Kidney (tissue), 13 donors: ENCODE measurements at regions not wholly inside any gene's neighbourhood (a gene's known extent, or its start where the extent isn't known, plus 50 kb on each side); places are given as distances from the start of the nearest gene placed in this dataset.

Source experiments
- DNase-seq, 5 donors: peaks; one replicate each; pipeline ENCODE4 v3.0.0-alpha.2; 2013 to 2020
- FAIRE-seq: peaks from 2 replicates; lab custom pipeline; 2012; peaks lifted over from hg19 to GRCh38; lab: Jason Lieb, UNC
- H3K27ac ChIP-seq, 2 donors: one replicate each; pipeline ENCODE4 v1.7.0; 2013; ENCODE audit warnings: low read depth in 2 of 2, low read length in 2 of 2, inconsistent platforms in 1 of 2
- H3K27me3 ChIP-seq: one replicate; pipeline ENCODE4 v1.7.1; 2013; ENCODE audit warnings: low read length, inconsistent platforms; ENCODE audit not compliant: control insufficient read depth, insufficient read depth
- H3K36me3 ChIP-seq, 3 donors: one replicate each; pipeline versions ENCODE4 v1.7.0 to v1.7.1; 2013; ENCODE audit warnings: low read length in 3 of 3, control low read depth in 1 of 3, inconsistent platforms in 1 of 3; ENCODE audit not compliant: insufficient read depth in 3 of 3, control insufficient read depth in 2 of 3
- H3K4me1 ChIP-seq, 3 donors: one replicate each; pipeline versions ENCODE4 v1.7.0 to v1.7.1; 2013; ENCODE audit warnings: low read length in 3 of 3, inconsistent platforms in 1 of 3, low read depth in 1 of 3; ENCODE audit not compliant: control insufficient read depth in 2 of 3, insufficient read depth in 2 of 3
- H3K4me3 ChIP-seq, 3 donors: one replicate each; pipeline versions ENCODE4 v1.7.0 to v1.8.1; 2013; ENCODE audit warnings: low read length in 3 of 3, control low read depth in 1 of 3, inconsistent platforms in 1 of 3
- H3K9ac ChIP-seq, 3 donors: one replicate each; pipeline versions ENCODE4 v1.7.0 to v1.7.1; 2013; ENCODE audit warnings: low read length in 3 of 3, control low read depth in 1 of 3, inconsistent platforms in 1 of 3
- H3K9me3 ChIP-seq, 3 donors: one replicate each; pipeline versions ENCODE4 v1.7.0 to v1.7.1; 2013; ENCODE audit warnings: low read length in 3 of 3, control low read depth in 1 of 3, inconsistent platforms in 1 of 3; ENCODE audit not compliant: control insufficient read depth in 2 of 3, insufficient read depth in 1 of 3
- intact Hi-C: fragments of 100-400 bp; cut with DNase I; formaldehyde crosslinking; loops from one replicate; pipeline ENCODE4 v1.11.1; 2022
- TF ChIP-seq, protein P1 (sequence below): IDR thresholded peaks from 3 replicates; pipeline ENCODE4 v1.5.1; 2012; ENCODE audit warnings: mild to moderate bottlenecking, moderate library complexity, borderline replicate concordance; ENCODE audit not compliant: insufficient read depth; ENCODE audit errors: extremely low read depth
- donor health status: control.
- donor health status: control.
- donor health status: control.
- donor health status: control.
- donor health status: control.
- donor health status: DM: yes; HTN: yes; CAD: no.
- donor health status: Normal renal cell carcinoma (clear cell type).

DNA sequence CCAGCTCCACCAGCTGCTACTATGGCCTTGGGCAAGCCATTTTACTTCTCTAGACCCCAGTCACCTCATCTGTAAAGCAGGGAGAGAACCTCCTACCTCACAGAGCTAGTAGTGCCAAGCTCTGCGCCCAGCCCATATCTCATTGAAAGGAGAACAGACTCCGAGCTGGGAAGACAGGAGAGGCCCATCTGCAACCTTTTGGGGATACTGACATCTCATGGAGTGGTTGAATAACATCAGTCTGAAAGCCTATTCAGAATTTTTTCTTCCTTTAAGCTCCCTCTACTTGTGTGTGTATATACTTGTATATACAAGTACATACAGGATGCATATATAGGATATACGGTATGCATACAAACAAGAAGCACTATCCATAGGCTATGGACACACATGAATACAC lies 279.5 kb upstream of the POU3F1 start:
- Histone ChIP-seq H3K36me3 (no peaks in the 10 kb centered on the region), H3K4me3 (no peak overlapping the region), H3K27ac (no peak overlapping the region), H3K9ac (no peak overlapping the region), H3K9me3 (no peaks in the 10 kb centered on the region), H3K4me1 (no peaks in the 10 kb centered on the region), H3K27me3 (no peaks in the 10 kb centered on the region)
- intact Hi-C loops, result no loop called here
- TF ChIP-seq, protein P1, sequence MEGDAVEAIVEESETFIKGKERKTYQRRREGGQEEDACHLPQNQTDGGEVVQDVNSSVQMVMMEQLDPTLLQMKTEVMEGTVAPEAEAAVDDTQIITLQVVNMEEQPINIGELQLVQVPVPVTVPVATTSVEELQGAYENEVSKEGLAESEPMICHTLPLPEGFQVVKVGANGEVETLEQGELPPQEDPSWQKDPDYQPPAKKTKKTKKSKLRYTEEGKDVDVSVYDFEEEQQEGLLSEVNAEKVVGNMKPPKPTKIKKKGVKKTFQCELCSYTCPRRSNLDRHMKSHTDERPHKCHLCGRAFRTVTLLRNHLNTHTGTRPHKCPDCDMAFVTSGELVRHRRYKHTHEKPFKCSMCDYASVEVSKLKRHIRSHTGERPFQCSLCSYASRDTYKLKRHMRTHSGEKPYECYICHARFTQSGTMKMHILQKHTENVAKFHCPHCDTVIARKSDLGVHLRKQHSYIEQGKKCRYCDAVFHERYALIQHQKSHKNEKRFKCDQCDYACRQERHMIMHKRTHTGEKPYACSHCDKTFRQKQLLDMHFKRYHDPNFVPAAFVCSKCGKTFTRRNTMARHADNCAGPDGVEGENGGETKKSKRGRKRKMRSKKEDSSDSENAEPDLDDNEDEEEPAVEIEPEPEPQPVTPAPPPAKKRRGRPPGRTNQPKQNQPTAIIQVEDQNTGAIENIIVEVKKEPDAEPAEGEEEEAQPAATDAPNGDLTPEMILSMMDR, result no peak
- peak in 1 of 5 donors; percentile 14 for DNase-seq
- no peak for FAIRE-seq

DNA sequence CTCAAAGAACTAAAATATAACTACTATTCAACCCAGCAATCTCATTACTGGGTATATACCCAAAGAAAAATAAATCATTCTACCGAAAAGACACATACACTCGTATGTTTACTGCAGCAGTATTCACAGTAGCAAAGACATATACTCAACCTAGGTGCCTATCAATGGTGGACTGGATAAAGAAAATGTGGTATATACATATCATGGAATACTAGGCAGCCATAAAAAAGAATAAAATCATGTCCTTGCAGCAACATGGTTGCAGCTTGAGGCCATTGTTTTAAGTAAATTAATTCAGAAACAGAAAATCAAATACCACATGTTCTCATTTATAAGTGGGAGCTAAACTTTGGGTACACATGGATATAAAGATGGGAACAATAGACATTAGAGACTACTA lies 266.2 kb upstream of the POU3F1 start:
- no peaks in the 10 kb centered on the region for H3K9me3 ChIP-seq
- H3K27ac ChIP-seq, result no peak overlapping the region
- no peaks in the 10 kb centered on the region for H3K27me3 ChIP-seq
- H3K9ac ChIP-seq, result no peak overlapping the region
- no peaks in the 10 kb centered on the region for H3K36me3 ChIP-seq
- DNase-seq (no peak), FAIRE-seq (no peak)
- H3K4me3 ChIP-seq, result no peak overlapping the region
- H3K4me1 ChIP-seq, result no peaks in the 10 kb centered on the region
- intact Hi-C loops, result no loop called here
- TF ChIP-seq, protein P1, result no peak

DNA sequence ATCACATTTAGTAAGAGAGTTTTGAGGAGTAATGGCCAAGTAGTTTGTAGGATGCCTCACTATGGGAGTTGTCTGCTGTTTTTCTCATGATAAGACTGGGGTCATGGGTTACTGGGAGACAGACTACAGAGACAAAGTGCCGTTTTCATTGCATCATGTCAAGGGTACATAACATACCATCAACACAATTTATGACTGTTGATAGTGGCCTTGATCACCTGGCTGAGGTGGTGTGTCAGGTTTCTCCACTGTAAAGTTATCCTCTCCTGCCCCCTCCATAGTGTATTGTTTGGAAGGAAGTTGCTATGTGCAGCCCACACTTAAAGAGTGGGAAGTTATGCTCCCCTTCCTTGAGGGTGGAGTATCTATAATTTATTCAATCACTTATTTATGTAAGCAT lies 263.5 kb upstream of the POU3F1 start:
- H3K4me3 ChIP-seq, result no peak overlapping the region
- no peak for FAIRE-seq

More for the DNA sequence above, 263.5 kb upstream of the POU3F1 start:
- Histone ChIP-seq H3K9me3 (no peaks in the 10 kb centered on the region), H3K27ac (no peak overlapping the region), H3K9ac (no peak overlapping the region), H3K27me3 (no peaks in the 10 kb centered on the region), H3K36me3 (no peaks in the 10 kb centered on the region), H3K4me1 (no peaks in the 10 kb centered on the region)
- DNase-seq, result no peak
- intact Hi-C loops, result no loop called here
- TF ChIP-seq, protein P1, result no peak
